ENCODE measurements at regions not wholly inside any gene's neighbourhood (a gene's known extent, or its start where the extent isn't known, plus 50 kb on each side); places are given as distances from the start of the nearest gene placed in this dataset.

- DNase-seq, result no peak
Measured at GRCh38 chr1:4932311-4933030, 278.1 kb downstream of the AJAP1 start.

GRCh38 chr1:4931486-4931885 is 277.1 kb downstream of the AJAP1 start:
- peak in 1 of 51 donors; percentile 9 for DNase-seq

- no peak for DNase-seq
Measured at GRCh38 chr1:4928186-4928585, 273.8 kb downstream of the AJAP1 start.

- no peak for DNase-seq
Measured at GRCh38 chr1:4924356-4924755, 269.9 kb downstream of the AJAP1 start.

GRCh38 chr1:4916610-4917009 is 262.2 kb downstream of the AJAP1 start:
- DNase-seq, result no peak

GRCh38 chr1:4915154-4915553 is 260.7 kb downstream of the AJAP1 start:
- DNase-seq, result no peak

GRCh38 chr1:4908486-4908885 is 254.1 kb downstream of the AJAP1 start:
- no peak for DNase-seq

GRCh38 chr1:4894566-4894965 is 240.2 kb downstream of the AJAP1 start:
- no peak for DNase-seq

GRCh38 chr1:4880626-4881025 is 226.2 kb downstream of the AJAP1 start:
- DNase-seq, result no peak

GRCh38 chr1:4877426-4877825 is 223.0 kb downstream of the AJAP1 start:
- DNase-seq, result no peak

- DNase-seq, result no peak
Measured at GRCh38 chr1:4871373-4871772, 217.0 kb downstream of the AJAP1 start.

- DNase-seq, result peak in 1 of 51 donors; percentile 2
Measured at GRCh38 chr1:4868521-4868920, 214.1 kb downstream of the AJAP1 start.

- no peak for DNase-seq
Measured at GRCh38 chr1:4856396-4856795, 202.0 kb downstream of the AJAP1 start.

GRCh38 chr1:4854367-4854766 is 200.0 kb downstream of the AJAP1 start:
- no peak for DNase-seq

GRCh38 chr1:4853904-4854303 is 199.5 kb downstream of the AJAP1 start:
- DNase-seq, result no peak

- no peak for DNase-seq
Measured at GRCh38 chr1:4851385-4852065, 197.1 kb downstream of the AJAP1 start.

GRCh38 chr1:4848431-4848830 is 194.0 kb downstream of the AJAP1 start:
- no peak for DNase-seq

- DNase-seq, result no peak
Measured at GRCh38 chr1:4847711-4848110, 193.3 kb downstream of the AJAP1 start.

Data from hypothalamus (tissue), 51 donors.